MM.1S (cell line): ENCODE measurements at regions not wholly inside any gene's neighbourhood (a gene's known extent, or its start where the extent isn't known, plus 50 kb on each side); places are given as distances from the start of the nearest gene placed in this dataset.

Source experiments
- CTCF ChIP-seq: fragments of 300-600 bp; sonication (generic); IDR thresholded peaks from 2 replicates; pipeline ENCODE4 v1.5.1; 2016; ENCODE audit warnings: antibody characterized with exemption, low read length, mixed read lengths
- EZH2 ChIP-seq: fragments of 300-600 bp; sonication (generic); optimal IDR thresholded peaks from 2 replicates; pipeline ENCODE3; 2017; ENCODE audit warnings: low read depth, mild to moderate bottlenecking, antibody characterized with exemption, low read length, mixed read lengths
- EZH2phosphoT487 ChIP-seq: fragments of 300-600 bp; sonication (generic); IDR thresholded peaks from 2 replicates; pipeline ENCODE4 v1.6.1; 2018; ENCODE audit warnings: antibody characterized with exemption, low read length

GRCh38 chr18:45166341-45166835, 448.9 kb upstream of the SLC14A2 start:
- TF ChIP-seq CTCF (no peak), EZH2 (no peak), EZH2phosphoT487 (no peak)
